ENCODE measurements at regions not wholly inside any gene's neighbourhood (a gene's known extent, or its start where the extent isn't known, plus 50 kb on each side); places are given as distances from the start of the nearest gene placed in this dataset.

- no peak for DNase-seq
These were observed 72.2 kb downstream of the PRDM9 start for GRCh38 chr5:23579566-23579965.

- no peak for DNase-seq
These were observed 75.7 kb downstream of the PRDM9 start for GRCh38 chr5:23583081-23583480.

- DNase-seq = no peak
These were observed 81.5 kb downstream of the PRDM9 start for GRCh38 chr5:23588841-23589326.

GRCh38 chr5:23591250-23591649 lies 83.8 kb downstream of the PRDM9 start:
- DNase-seq = no peak

GRCh38 chr5:23606927-23607326 lies 99.5 kb downstream of the PRDM9 start:
- DNase-seq = no peak

GRCh38 chr5:23612701-23613100 lies 105.3 kb downstream of the PRDM9 start:
- DNase-seq = no peak

GRCh38 chr5:23613566-23613965 lies 106.2 kb downstream of the PRDM9 start:
- no peak for DNase-seq

- no peak for DNase-seq
These were observed 107.0 kb downstream of the PRDM9 start for GRCh38 chr5:23614422-23614821.

GRCh38 chr5:23626961-23627360 lies 119.6 kb downstream of the PRDM9 start:
- no peak for DNase-seq

- DNase-seq = no peak
These were observed 120.6 kb downstream of the PRDM9 start for GRCh38 chr5:23627976-23628375.

GRCh38 chr5:23629396-23629795 lies 122.0 kb downstream of the PRDM9 start:
- no peak for DNase-seq

GRCh38 chr5:23631302-23632045 lies 124.1 kb downstream of the PRDM9 start:
- DNase-seq = no peak

- DNase-seq = no peak
These were observed 128.5 kb downstream of the PRDM9 start for GRCh38 chr5:23635938-23636337.

- DNase-seq = no peak
These were observed 131.9 kb downstream of the PRDM9 start for GRCh38 chr5:23639326-23639725.

GRCh38 chr5:23648656-23649055 lies 141.2 kb downstream of the PRDM9 start:
- DNase-seq = no peak

GRCh38 chr5:23649594-23649993 lies 142.2 kb downstream of the PRDM9 start:
- DNase-seq = no peak

- no peak for DNase-seq
These were observed 148.3 kb downstream of the PRDM9 start for GRCh38 chr5:23655674-23656073.

GRCh38 chr5:23675456-23675855 lies 168.0 kb downstream of the PRDM9 start:
- DNase-seq = no peak

- no peak for DNase-seq
These were observed 170.6 kb downstream of the PRDM9 start for GRCh38 chr5:23677996-23678395.

- no peak for DNase-seq
These were observed 176.7 kb downstream of the PRDM9 start for GRCh38 chr5:23684103-23684502.

GRCh38 chr5:23703940-23704855 lies 196.8 kb downstream of the PRDM9 start:
- no peak for DNase-seq

GRCh38 chr5:23717486-23717885 lies 210.1 kb downstream of the PRDM9 start:
- no peak for DNase-seq

GRCh38 chr5:23718564-23718963 lies 211.2 kb downstream of the PRDM9 start:
- DNase-seq = no peak

GRCh38 chr5:23721336-23721735 lies 213.9 kb downstream of the PRDM9 start:
- DNase-seq = no peak
